ENCODE measurements at regions not wholly inside any gene's neighbourhood (a gene's known extent, or its start where the extent isn't known, plus 50 kb on each side); places are given as distances from the start of the nearest gene placed in this dataset.

DNA sequence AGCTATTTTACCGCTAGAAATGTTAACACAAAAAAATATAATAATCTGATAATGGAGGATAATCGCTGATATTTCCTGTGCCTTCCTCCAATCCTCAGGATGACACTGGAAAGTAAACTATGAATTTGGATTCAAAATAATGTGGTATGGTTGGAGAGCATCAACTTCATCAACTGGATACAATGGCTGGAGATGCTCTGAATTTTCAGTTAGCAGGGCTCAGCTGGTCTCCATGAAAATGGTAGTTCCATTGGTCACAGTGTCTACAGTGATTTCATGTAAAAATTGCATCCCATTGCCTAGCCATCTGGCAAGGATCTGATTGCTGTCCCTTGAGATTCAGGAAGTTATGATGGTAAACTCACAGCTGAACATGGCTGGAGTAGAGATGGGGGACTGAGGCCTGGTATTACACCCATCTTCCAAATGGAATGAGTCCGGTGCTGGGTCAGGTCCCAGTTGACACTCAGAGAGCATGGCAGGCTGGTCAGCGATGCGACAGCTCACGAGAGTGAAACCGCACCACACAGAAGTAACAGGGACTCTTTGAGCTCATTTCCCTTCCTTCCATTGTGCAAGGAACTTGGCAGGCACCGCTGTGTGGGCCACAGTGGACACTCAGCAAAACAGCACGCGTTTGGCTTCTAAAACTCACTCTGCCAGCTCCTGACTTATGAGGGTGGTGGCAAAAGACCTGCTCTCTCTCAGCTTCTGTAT, 142.4 kb upstream of the TNFAIP3 start:
- CTCF ChIA-PET: interaction anchor here (0.8 to 3.1 kb wide), 4 partner anchors 8 to 142 kb away, joined by 3 to 13 read pairs (median 4); partner anchors contain the start of gene TNFAIP3
- DNase-seq (ENCODE audit: low read depth in 1 of 2, low spot score in 1 of 2) (no peak), ATAC-seq (no peak), FAIRE-seq (no peak)
- no peak overlapping the region for H3K4me2 ChIP-seq
- TF ChIP-seq RNF2 (IDR thresholded peaks at IDR 0.05; ENCODE audit: borderline replicate concordance, low read depth) (no peak), POLR2AphosphoS2 (conservative IDR thresholded peaks at IDR 0.05; ENCODE audit: low read length) (no peak), ZNF302 (CRISPR knock-in tag; IDR thresholded peaks at IDR 0.05) (no peak), CHD4 (IDR thresholded peaks at IDR 0.05; ENCODE audit: borderline replicate concordance) (no peak), PHF8 (IDR thresholded peaks at IDR 0.05; ENCODE audit: borderline replicate concordance, low read depth) (no peak), NFE2L2 (conservative IDR thresholded peaks at IDR 0.05; ENCODE audit: low read length) (no peak), HOXB13 (CRISPR knock-in tag; IDR thresholded peaks at IDR 0.05; ENCODE audit: low read depth) (no peak), RCOR1 (IDR thresholded peaks at IDR 0.05; ENCODE audit: low read depth, low read length) (no peak)
- 88% methylated on average over 10 of the region's 10 CpGs for WGBS (ENCODE audit: missing lambda C conversion rate)
- no peak overlapping the region; a peak in 1 of 6 replicates for H3K27ac ChIP-seq
- H3K4me3 ChIP-seq: no peak overlapping the region
- H3K9me3 ChIP-seq: no peaks in the 10 kb centered on the region
- POLR2A ChIA-PET: no interaction called here
- peaks cover 17% of the 10 kb centered on the region for H3K4me1 ChIP-seq

DNA sequence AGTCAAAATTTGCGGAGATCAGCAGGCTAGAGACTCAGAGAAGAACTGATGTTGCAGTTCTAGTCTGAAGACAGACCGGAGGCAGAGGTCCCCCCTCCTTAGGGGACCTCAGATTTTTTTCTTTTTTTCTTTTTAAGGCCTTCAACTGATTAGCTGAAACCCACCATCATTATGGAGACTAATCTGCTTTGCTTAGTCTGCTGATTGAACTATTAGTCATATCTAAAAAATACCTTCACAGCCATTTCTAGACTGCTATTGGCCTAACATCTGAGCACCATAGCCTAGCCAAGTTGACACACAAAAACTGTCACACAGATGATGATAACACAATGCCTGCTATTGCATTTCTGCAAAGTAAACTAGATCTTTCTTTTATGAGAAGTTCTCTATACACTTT, 141.1 kb upstream of the TNFAIP3 start:
- Histone ChIP-seq H3K27ac (no peak overlapping the region), H3K4me3 (no peak overlapping the region), H3K9me3 (no peaks in the 10 kb centered on the region), H3K4me1 (peaks cover 24% of the 10 kb centered on the region), H3K4me2 (no peak overlapping the region)
- WGBS (ENCODE audit: missing lambda C conversion rate): 66% methylated on average over 2 of the region's 2 CpGs
- TF ChIP-seq SMC3 (IDR thresholded peaks at IDR 0.05) (no peak), CBX2 (IDR thresholded peaks at IDR 0.05; ENCODE audit: borderline replicate concordance, low read depth) (no peak), CBX8 (IDR thresholded peaks at IDR 0.05) (no peak), ZSCAN20 (CRISPR knock-in tag; IDR thresholded peaks at IDR 0.05) (no peak), FOSB (CRISPR knock-in tag; IDR thresholded peaks at IDR 0.05) (no peak), EHF (CRISPR knock-in tag; IDR thresholded peaks at IDR 0.05) (no peak), RFX5 (IDR thresholded peaks at IDR 0.05) (no peak), FOXS1 (CRISPR knock-in tag; IDR thresholded peaks at IDR 0.05) (no peak), GATA3 (IDR thresholded peaks at IDR 0.05; ENCODE audit: borderline replicate concordance) (no peak)
- TF ChIP-seq, protein P1, sequence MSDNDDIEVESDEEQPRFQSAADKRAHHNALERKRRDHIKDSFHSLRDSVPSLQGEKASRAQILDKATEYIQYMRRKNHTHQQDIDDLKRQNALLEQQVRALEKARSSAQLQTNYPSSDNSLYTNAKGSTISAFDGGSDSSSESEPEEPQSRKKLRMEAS (IDR thresholded peaks at IDR 0.05): no peak
- TF ChIP-seq, protein P2, sequence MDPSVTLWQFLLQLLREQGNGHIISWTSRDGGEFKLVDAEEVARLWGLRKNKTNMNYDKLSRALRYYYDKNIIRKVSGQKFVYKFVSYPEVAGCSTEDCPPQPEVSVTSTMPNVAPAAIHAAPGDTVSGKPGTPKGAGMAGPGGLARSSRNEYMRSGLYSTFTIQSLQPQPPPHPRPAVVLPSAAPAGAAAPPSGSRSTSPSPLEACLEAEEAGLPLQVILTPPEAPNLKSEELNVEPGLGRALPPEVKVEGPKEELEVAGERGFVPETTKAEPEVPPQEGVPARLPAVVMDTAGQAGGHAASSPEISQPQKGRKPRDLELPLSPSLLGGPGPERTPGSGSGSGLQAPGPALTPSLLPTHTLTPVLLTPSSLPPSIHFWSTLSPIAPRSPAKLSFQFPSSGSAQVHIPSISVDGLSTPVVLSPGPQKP (IDR thresholded peaks at IDR 0.05; ENCODE audit: low read depth, low read length): no peak
- TF ChIP-seq, protein P3, sequence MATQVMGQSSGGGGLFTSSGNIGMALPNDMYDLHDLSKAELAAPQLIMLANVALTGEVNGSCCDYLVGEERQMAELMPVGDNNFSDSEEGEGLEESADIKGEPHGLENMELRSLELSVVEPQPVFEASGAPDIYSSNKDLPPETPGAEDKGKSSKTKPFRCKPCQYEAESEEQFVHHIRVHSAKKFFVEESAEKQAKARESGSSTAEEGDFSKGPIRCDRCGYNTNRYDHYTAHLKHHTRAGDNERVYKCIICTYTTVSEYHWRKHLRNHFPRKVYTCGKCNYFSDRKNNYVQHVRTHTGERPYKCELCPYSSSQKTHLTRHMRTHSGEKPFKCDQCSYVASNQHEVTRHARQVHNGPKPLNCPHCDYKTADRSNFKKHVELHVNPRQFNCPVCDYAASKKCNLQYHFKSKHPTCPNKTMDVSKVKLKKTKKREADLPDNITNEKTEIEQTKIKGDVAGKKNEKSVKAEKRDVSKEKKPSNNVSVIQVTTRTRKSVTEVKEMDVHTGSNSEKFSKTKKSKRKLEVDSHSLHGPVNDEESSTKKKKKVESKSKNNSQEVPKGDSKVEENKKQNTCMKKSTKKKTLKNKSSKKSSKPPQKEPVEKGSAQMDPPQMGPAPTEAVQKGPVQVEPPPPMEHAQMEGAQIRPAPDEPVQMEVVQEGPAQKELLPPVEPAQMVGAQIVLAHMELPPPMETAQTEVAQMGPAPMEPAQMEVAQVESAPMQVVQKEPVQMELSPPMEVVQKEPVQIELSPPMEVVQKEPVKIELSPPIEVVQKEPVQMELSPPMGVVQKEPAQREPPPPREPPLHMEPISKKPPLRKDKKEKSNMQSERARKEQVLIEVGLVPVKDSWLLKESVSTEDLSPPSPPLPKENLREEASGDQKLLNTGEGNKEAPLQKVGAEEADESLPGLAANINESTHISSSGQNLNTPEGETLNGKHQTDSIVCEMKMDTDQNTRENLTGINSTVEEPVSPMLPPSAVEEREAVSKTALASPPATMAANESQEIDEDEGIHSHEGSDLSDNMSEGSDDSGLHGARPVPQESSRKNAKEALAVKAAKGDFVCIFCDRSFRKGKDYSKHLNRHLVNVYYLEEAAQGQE (IDR thresholded peaks at IDR 0.05): no peak
- TF ChIP-seq, protein P4, sequence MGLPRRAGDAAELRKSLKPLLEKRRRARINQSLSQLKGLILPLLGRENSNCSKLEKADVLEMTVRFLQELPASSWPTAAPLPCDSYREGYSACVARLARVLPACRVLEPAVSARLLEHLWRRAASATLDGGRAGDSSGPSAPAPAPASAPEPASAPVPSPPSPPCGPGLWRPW (IDR thresholded peaks at IDR 0.05): no peak
- TF ChIP-seq, protein P5, sequence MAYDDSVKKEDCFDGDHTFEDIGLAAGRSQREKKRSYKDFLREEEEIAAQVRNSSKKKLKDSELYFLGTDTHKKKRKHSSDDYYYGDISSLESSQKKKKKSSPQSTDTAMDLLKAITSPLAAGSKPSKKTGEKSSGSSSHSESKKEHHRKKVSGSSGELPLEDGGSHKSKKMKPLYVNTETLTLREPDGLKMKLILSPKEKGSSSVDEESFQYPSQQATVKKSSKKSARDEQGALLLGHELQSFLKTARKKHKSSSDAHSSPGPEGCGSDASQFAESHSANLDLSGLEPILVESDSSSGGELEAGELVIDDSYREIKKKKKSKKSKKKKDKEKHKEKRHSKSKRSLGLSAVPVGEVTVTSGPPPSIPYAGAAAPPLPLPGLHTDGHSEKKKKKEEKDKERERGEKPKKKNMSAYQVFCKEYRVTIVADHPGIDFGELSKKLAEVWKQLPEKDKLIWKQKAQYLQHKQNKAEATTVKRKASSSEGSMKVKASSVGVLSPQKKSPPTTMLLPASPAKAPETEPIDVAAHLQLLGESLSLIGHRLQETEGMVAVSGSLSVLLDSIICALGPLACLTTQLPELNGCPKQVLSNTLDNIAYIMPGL (CRISPR knock-in tag; IDR thresholded peaks at IDR 0.05; ENCODE audit: borderline replicate concordance): no peak
- POLR2A ChIA-PET: interaction anchor here (0.6 kb wide), 1 partner anchor 83 kb away, joined by 3 read pairs; no protein-coding TSS in a partner anchor
- CTCF ChIA-PET: interaction anchor here (0.6 to 1.4 kb wide), 4 partner anchors 9 to 387 kb away, joined by 3 read pairs; partner anchors contain the start of gene TNFAIP3
- no peak for FAIRE-seq
- ATAC-seq: no peak
- no peak for DNase-seq (ENCODE audit: low read depth in 1 of 2, low spot score in 1 of 2)

Data from A549 (cell line).